Aorta (tissue), 5 donors: ENCODE measurements at regions not wholly inside any gene's neighbourhood (a gene's known extent, or its start where the extent isn't known, plus 50 kb on each side); places are given as distances from the start of the nearest gene placed in this dataset.

ENCODE experiments used
- ATAC-seq: fragments of 200-7000 bp; cut with Tn5 transposase; one replicate; pipeline ENCODE4 v1.9.1; 2022; ENCODE audit warnings: moderate library complexity; ENCODE audit not compliant: low FRiP score
- DNase-seq, 2 donors: peaks; one replicate each; pipeline ENCODE4 v3.0.0-alpha.2; 2020
- H3K27ac ChIP-seq, 2 donors: one replicate each; pipeline ENCODE4 v1.5.1; 2013; ENCODE audit warnings: low read length in 2 of 2, mild to moderate bottlenecking in 2 of 2, moderate library complexity in 2 of 2, control low read depth in 1 of 2, inconsistent platforms in 1 of 2, low read depth in 1 of 2
- H3K27me3 ChIP-seq, 2 donors: one replicate each; pipeline ENCODE4 v1.6.1; 2013; ENCODE audit warnings: control low read depth in 1 of 2, low read length in 1 of 2, mild to moderate bottlenecking in 1 of 2, moderate library complexity in 1 of 2; ENCODE audit not compliant: insufficient read depth in 2 of 2, control insufficient read depth in 1 of 2
- H3K36me3 ChIP-seq, 2 donors: one replicate each; pipeline ENCODE4 v1.6.1; 2013; ENCODE audit warnings: control low read depth in 1 of 2, low read length in 1 of 2, mild to moderate bottlenecking in 1 of 2; ENCODE audit not compliant: insufficient read depth in 2 of 2, control insufficient read depth in 1 of 2
- H3K4me1 ChIP-seq, 2 donors: one replicate each; pipeline ENCODE4 v1.6.1; 2013; ENCODE audit warnings: low read length in 2 of 2, control low read depth in 1 of 2, mild to moderate bottlenecking in 1 of 2, moderate library complexity in 1 of 2; ENCODE audit not compliant: insufficient read depth in 2 of 2, control insufficient read depth in 1 of 2
- H3K4me3 ChIP-seq, 2 donors: one replicate each; pipeline ENCODE4 v1.5.1; 2013; ENCODE audit warnings: low read length in 2 of 2, control low read depth in 1 of 2, mild to moderate bottlenecking in 1 of 2
- H3K9me3 ChIP-seq: one replicate; pipeline ENCODE4 v1.6.1; 2013; ENCODE audit warnings: mild to moderate bottlenecking, low read length; ENCODE audit not compliant: control insufficient read depth
- WGBS, 2 donors: extraction: QIAGEN DNeasy Blood & Tissue Kit; methylation state at CpG; one replicate each; pipeline ENCODE4 v1.1.7; 2013; 5-methylcytosine and 5-hydroxymethylcytosine counted together
- intact Hi-C, 2 donors: fragments of 100-400 bp; cut with DNase I; formaldehyde crosslinking; loops; one replicate each; pipeline versions ENCODE4 v1.14.2 to v1.15.0; 2022
- donor health status: healthy with polysubstance abuse.
- donor health status: Bipolar disorder and iron deficiency.
- donor health status: DM: no; HTN: no; CAD: no.
- donor health status: DM: no; HTN: no; CAD: no.
- donor health status: DM: yes; HTN: yes; CAD: no.

DNA sequence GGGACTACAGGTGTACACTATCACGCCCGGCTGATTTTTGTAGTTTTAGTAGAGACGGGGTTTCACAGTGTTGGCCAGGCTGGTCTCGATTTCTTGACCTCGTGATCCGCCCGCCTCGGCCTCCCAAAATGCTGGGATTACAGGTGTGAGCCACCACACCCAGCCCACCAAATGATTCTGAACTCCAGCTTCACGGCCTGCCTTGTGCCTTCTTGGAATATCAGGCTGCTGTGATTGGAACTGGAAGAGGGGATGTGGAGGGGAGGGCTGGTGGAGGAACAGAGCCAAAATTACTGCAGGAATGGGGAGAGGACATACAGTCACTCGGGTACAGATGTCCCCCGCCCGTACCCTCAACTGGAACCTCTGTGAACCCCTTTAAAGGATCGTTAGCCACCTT, 268.4 kb downstream of the ACTR3B start:
- Histone ChIP-seq H3K36me3 (no peaks in the 10 kb centered on the region), H3K4me1 (no peaks in the 10 kb centered on the region), H3K27ac (no peak overlapping the region), H3K9me3 (no peaks in the 10 kb centered on the region), H3K27me3 (no peaks in the 10 kb centered on the region), H3K4me3 (no peak overlapping the region)
- ATAC-seq (no peak), DNase-seq (no peak)
- intact Hi-C loops, result no loop called here
- WGBS, 2 donors, result 90% methylated on average over 13 of the region's 13 CpGs

GRCh38 chr7:153030976-153031375, 271.4 kb downstream of the ACTR3B start:
- no peaks in the 10 kb centered on the region for H3K36me3 ChIP-seq
- H3K27me3 ChIP-seq, result no peaks in the 10 kb centered on the region
- intact Hi-C loops, result no loop called here
- H3K9me3 ChIP-seq, result no peaks in the 10 kb centered on the region
- 72 to 79% methylated on average over 5 of the region's 5 CpGs for WGBS, 2 donors
- H3K4me3 ChIP-seq, result no peak overlapping the region
- H3K27ac ChIP-seq, result no peak overlapping the region
- H3K4me1 ChIP-seq, result no peaks in the 10 kb centered on the region
- DNase-seq (no peak), ATAC-seq (no peak)

- Histone ChIP-seq H3K9me3 (no peaks in the 10 kb centered on the region), H3K4me3 (no peak overlapping the region), H3K4me1 (no peaks in the 10 kb centered on the region), H3K36me3 (no peaks in the 10 kb centered on the region), H3K27me3 (no peaks in the 10 kb centered on the region), H3K27ac (no peak overlapping the region)
- ATAC-seq (no peak), DNase-seq (no peak)
- WGBS, 2 donors, result 82 to 84% methylated on average over 8 of the region's 8 CpGs
- intact Hi-C loops, result no loop called here
Observed at GRCh38 chr7:153034791-153035190, 275.2 kb downstream of the ACTR3B start.

GRCh38 chr7:153036396-153037063, 277.0 kb downstream of the ACTR3B start:
- intact Hi-C loops, result no loop called here
- H3K27me3 ChIP-seq, result no peaks in the 10 kb centered on the region
- no peaks in the 10 kb centered on the region for H3K4me1 ChIP-seq
- no peak for ATAC-seq
- DNase-seq, result no peak
- no peak overlapping the region for H3K4me3 ChIP-seq
- H3K9me3 ChIP-seq, result no peaks in the 10 kb centered on the region
- no peaks in the 10 kb centered on the region for H3K36me3 ChIP-seq
- H3K27ac ChIP-seq, result no peak overlapping the region
- WGBS, 2 donors, result 69 to 76% methylated on average over 4 of the region's 4 CpGs

DNA sequence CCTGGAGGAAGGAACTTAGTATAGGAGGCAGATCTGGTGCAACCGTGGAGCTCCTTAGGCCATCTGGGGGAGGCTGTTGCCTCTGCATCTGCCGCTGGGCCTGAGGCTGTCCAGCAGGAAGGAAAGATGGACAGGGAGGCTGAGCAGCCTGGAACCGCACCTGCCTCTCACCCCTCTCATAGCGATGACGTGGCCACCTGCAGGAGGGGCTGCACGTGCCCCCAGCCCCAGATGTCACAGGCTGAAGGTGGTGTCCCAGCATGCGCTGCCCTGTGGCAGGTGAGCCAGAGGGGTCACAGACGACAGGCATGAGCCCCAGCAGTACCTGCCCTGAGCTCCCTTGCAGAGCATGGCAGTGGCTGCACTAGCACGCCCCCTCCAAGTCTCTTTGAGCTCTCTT, 283.9 kb downstream of the ACTR3B start:
- no peak overlapping the region for H3K27ac ChIP-seq
- intact Hi-C loops, result no loop called here

DNA sequence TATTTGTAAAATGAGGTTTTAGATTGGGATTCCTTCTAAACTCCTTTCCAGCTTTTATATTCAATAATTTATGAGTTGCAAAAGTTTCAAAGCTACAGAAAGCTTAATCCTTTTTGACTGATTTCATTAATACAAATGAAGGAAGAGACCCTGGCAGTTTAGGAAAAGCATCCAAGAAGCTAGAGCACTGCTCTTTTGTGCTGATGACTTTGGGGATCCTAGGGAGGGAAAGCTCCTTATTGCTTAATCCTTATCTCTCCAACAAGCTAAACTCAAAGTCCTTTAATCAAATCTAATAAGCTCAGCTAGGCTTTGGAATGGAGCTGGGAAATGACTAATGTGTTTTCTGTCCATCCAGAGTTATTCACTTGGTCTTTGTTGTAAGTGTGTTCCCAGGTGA, 285.4 kb downstream of the ACTR3B start:
- no peaks in the 10 kb centered on the region for H3K4me1 ChIP-seq
- ATAC-seq, result no peak
- H3K27me3 ChIP-seq, result no peaks in the 10 kb centered on the region
- intact Hi-C loops, result no loop called here
- DNase-seq, result no peak
- no peak overlapping the region for H3K27ac ChIP-seq
- H3K9me3 ChIP-seq, result peaks cover 3% of the 10 kb centered on the region
- no peaks in the 10 kb centered on the region for H3K36me3 ChIP-seq
- no peak overlapping the region for H3K4me3 ChIP-seq

More for the DNA sequence above, 283.9 kb downstream of the ACTR3B start:
- 82 to 86% methylated on average over 8 to 9 of the region's 9 CpGs for WGBS, 2 donors
- no peak for DNase-seq
- no peaks in the 10 kb centered on the region for H3K4me1 ChIP-seq
- ATAC-seq, result no peak
- H3K27me3 ChIP-seq, result no peaks in the 10 kb centered on the region
- no peaks in the 10 kb centered on the region for H3K36me3 ChIP-seq
- peaks cover 3% of the 10 kb centered on the region for H3K9me3 ChIP-seq
- H3K4me3 ChIP-seq, result no peak overlapping the region

GRCh38 chr7:153047079-153047959, 287.8 kb downstream of the ACTR3B start:
- no peak for DNase-seq
- WGBS, 2 donors, result 76 to 80% methylated on average over 21 of the region's 21 CpGs
- no peak overlapping the region for H3K27ac ChIP-seq
- H3K4me3 ChIP-seq, result no peak overlapping the region
- no peaks in the 10 kb centered on the region for H3K4me1 ChIP-seq
- no peaks in the 10 kb centered on the region for H3K36me3 ChIP-seq
- ATAC-seq, result no peak
- intact Hi-C loops, result no loop called here
- H3K9me3 ChIP-seq, result peaks cover 1% of the 10 kb centered on the region
- H3K27me3 ChIP-seq, result no peaks in the 10 kb centered on the region

GRCh38 chr7:153052206-153052605, 292.7 kb downstream of the ACTR3B start:
- no peaks in the 10 kb centered on the region for H3K27me3 ChIP-seq
- no peak for DNase-seq
- H3K9me3 ChIP-seq, result peaks cover 1% of the 10 kb centered on the region
- intact Hi-C loops, result no loop called here
- H3K27ac ChIP-seq, result no peak overlapping the region
- no peak overlapping the region for H3K4me3 ChIP-seq
- ATAC-seq, result no peak
- H3K36me3 ChIP-seq, result no peaks in the 10 kb centered on the region
- 77 to 79% methylated on average over 5 of the region's 5 CpGs for WGBS, 2 donors
- no peaks in the 10 kb centered on the region for H3K4me1 ChIP-seq
